ENCODE measurements at regions not wholly inside any gene's neighbourhood (a gene's known extent, or its start where the extent isn't known, plus 50 kb on each side); places are given as distances from the start of the nearest gene placed in this dataset.

- DNase-seq (ENCODE audit: low read depth) = no peak
Observed at GRCh38 chr2:128770143-128771085, 451.7 kb upstream of the HS6ST1 start.

DNA sequence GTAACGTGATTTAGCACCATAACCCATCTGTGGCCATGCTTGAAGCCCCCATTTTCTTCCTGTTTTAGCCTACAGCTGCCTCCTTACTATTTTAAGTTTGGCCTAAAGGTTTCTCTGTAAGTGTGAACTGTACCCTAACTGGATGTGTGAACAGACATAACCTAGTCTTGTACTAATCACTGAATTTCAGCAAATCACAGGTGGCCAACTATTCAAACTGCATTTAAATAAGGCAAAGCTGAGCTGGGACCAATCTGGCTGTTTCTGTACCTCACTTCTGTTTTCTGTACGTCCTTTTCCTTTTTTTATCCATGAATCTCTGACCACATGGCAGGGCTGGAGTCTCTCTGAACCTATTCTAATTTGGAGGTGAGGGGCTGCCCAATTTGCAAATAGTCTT, 452.7 kb upstream of the HS6ST1 start:
- DNase-seq (ENCODE audit: low read depth) = no peak

- DNase-seq (ENCODE audit: low read depth) = no peak
Observed at GRCh38 chr2:128772671-128773070, 454.0 kb upstream of the HS6ST1 start.

DNA sequence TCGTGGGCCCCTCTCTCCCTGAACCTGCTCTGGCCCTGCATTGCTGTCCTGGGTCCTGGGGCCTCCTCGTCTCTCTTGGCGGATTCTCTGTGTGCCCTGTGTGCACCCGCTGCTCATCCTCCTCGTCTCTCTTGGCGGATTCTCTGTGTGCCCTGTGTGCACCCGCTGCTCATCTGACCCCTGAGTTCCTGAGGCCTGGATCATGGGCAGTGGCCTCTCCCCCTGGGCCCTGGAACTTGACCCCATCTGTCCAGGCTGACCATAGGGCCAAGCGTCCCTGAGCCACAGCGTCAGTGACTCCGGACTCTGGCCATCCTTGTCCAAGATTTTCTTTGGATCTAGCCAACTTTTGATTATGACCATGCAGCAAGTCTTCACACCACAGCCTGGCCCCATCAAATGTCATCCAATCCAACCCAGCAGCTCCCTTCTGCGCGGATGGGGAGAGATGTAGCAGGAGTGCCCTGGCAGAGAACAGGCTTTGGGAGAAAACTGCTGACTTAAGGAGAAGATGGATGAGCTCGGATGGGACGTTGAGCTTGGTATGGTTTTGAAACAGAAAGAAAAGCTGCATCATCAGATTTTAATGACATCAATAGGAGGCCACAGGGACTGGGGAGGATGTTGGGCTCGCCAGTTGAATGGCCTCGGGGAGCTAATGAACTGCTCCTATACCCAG, 455.1 kb upstream of the HS6ST1 start:
- DNase-seq (ENCODE audit: low read depth) = no peak

GRCh38 chr2:128774320-128775216, 455.9 kb upstream of the HS6ST1 start:
- DNase-seq (ENCODE audit: low read depth) = no peak

DNA sequence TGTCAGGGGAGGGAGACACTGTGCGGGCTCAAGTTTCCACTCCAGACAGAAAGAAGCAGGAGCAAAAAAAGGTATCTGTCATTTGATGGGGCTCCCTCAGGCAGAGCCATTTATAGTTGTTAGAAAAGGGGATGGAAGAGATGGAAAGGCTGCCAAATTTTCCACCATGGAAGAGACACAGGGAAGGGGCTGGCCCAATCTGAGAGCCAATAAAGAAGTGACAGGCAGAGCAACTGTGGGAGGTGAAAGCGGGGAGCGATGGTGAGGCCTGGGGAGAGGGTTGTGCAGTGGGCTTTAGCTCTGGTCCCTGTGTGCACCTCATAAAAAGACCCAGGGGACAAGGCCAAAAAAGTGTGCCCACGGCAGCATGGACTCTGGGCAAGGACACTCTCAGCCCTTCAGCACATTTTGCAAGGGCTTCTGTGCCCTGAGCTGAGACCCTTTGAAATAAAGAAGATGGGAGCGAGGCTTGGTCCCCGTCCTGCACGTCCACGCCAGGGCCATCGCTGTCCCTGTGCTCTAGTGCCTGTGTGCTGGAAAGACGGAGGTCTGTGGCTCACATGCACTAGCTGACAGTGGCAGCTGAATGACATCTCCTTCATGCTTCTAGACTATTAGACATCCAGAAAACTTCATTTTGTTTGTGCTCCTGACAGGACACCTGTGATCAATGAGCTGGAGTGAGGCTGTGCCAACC, 456.7 kb upstream of the HS6ST1 start:
- no peak for DNase-seq (ENCODE audit: low read depth)

GRCh38 chr2:128775914-128776285, 457.2 kb upstream of the HS6ST1 start:
- no peak for DNase-seq (ENCODE audit: low read depth)

- no peak for DNase-seq (ENCODE audit: low read depth)
Observed at GRCh38 chr2:128776461-128777195, 458.0 kb upstream of the HS6ST1 start.

DNA sequence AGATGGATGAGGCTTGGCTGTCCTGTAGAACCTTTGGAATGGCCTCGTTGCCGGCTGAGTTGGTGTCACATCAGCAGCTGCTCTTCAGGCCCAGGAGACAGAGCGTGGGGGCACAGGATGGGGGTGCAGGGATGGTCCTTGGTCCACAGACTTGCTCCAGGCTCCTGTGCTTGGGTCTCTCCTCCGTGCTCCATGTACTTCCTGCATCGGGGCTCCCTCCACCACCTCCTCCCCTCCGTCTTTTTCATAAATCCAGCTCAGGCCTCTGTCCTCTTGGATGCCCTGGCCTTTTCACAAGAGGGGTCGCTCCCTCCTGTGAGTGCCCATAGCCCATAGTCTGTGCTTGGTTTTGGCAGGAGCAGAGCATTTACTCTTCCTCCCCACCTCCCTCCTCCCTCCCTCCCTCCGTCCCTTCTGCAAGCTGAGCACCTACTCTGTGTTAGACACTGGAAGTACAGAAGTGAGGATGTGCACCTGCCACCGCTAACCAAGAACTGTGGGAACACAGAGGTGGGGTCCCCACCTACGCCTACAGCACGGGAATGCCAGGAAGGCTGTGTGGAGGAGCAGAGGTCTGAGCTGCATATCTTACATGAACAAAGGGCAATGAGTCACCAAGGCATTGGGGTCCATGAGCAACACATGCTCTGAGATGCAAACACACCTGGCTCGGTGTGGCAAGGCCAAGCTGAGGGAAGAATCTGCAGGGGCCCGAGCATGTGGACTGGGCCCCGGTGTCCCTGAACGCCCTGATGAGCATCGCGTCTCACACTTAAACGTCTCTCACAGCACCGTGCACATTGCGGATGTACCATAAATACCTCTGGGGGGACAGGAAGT, 458.7 kb upstream of the HS6ST1 start:
- no peak for DNase-seq (ENCODE audit: low read depth)

GRCh38 chr2:128778843-128779242, 460.2 kb upstream of the HS6ST1 start:
- DNase-seq (ENCODE audit: low read depth) = no peak

DNA sequence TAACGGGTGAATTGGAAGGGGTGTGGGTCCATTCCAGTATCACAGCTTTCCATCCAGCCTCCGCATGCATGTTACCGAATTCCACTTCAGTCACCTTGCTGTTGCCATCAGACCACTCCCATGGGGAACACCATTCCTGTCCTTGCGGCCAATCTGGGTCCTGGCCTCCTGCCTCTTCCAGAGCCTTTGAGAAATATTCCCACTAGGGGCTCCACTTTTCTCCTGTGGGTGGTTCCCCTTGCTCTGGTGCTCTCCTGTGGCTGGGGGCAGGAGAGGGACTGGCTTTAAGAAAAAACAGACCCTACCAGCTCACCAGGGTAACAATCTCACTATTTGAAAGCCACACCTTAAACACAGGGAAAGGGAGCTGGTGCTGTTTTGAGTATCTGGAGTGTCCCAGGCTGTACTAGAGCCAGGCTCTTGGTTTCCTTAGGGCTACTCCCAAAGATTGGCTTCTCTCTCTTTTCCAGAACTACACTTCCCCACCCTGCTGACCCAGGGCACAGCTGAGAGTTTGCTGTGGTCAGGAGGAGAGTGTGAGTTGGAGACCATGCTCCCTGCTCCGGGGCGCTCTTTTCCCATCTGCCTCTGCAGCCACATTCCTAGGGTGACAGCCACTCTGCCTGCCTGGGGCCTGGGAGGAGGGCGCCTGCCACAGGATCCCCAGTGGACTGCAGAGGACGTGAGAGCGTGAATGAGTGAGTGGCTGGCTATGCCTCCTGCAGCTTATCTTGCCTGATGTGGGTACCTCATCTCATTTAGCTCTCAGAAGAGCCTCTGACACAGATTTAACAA, 460.8 kb upstream of the HS6ST1 start:
- no peak for DNase-seq (ENCODE audit: low read depth)

DNA sequence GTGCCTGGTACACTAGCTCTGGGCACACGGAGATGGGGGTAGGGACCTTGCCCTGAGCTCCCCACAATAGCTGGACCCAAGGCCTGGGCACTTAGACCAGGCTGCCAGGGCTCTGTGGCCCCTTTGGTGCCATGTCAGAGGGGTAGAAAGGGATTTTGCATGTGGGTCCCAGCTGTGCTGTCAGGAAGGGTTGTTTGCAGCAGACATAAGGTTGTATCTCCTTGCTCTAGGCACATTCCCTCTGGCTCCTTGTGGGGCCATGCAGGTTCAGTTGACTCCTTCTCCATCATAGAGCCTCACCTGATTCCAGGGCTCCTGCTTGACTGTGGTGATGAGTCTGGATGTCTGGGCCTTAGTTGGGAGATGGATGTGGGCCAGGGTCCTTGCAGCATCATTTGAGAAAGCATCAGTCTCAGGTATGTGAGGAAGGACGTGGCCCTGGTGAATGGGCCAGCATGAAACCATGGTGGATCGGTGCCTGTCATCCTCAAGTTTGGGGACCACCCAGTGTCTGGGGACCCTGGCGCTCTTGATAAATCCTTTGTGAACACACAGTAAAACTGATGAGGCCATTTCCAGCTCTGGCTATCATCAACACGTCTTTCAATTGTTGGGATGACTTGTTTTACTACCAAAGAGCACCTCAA, 461.9 kb upstream of the HS6ST1 start:
- no peak for DNase-seq (ENCODE audit: low read depth)

GRCh38 chr2:128781166-128781565, 462.5 kb upstream of the HS6ST1 start:
- no peak for DNase-seq (ENCODE audit: low read depth)

GRCh38 chr2:128781585-128782385, 463.1 kb upstream of the HS6ST1 start:
- no peak for DNase-seq (ENCODE audit: low read depth)

GRCh38 chr2:128782411-128783192, 463.9 kb upstream of the HS6ST1 start:
- no peak for DNase-seq (ENCODE audit: low read depth)

DNA sequence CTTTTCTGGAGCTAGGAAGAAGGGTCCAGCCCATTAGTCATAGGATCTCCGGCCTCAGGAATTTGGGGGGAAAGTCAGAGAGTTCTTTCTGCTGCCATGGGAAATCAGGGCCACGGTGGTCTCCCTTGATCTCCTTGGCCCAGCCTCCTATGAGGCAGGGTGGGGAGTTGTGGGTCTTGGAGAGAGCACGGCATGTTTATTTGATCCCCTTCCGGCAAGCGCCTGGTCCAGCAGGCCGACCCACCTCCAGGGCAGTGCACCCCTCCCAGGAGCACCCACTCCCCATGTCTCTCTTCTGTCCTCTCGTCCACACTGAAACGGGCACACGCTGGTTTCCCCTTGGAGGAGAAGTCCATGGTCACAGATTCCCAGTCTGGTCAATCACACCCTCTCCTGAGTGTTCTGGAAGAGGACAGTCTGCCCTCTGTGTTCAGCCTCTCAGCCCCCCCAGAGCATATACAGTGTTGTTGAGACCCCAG, 464.6 kb upstream of the HS6ST1 start:
- no peak for DNase-seq (ENCODE audit: low read depth)

Measured in HT1080 (cell line).